Stimulated activated CD8-positive, alpha-beta memory T cell treated with anti-CD3 and anti-CD28 coated beads, Interleukin-15, amount 100 ng/mL, for 48 hours (primary cell): ENCODE measurements at regions not wholly inside any gene's neighbourhood (a gene's known extent, or its start where the extent isn't known, plus 50 kb on each side); places are given as distances from the start of the nearest gene placed in this dataset.

Source experiments
- DNase-seq, 2 donors: peaks; one replicate each; pipeline ENCODE4 v3.0.0-alpha.2; 2020; ENCODE audit warnings: low read depth in 2 of 2

DNA sequence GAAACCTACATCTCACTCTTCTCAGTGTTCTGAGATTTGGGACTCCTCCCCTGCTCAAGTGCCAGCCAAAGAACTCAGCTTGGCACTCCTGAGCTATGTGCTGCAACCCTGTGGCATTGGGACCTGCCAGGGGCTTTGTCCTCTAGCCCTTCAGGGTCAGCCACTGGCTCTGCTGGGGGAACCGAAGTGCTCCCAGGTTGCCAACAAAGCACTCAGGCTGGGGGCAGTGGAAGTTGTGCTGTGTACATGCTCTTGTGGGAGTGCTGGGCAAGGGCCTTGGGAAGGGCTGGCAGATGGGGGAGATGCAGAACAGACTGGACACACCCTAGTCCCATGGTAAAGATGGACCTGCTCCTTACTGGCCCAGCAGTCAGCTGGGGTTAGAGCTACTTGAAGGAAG lies 498.6 kb downstream of the CAAP1 start:
- no peak for DNase-seq

DNA sequence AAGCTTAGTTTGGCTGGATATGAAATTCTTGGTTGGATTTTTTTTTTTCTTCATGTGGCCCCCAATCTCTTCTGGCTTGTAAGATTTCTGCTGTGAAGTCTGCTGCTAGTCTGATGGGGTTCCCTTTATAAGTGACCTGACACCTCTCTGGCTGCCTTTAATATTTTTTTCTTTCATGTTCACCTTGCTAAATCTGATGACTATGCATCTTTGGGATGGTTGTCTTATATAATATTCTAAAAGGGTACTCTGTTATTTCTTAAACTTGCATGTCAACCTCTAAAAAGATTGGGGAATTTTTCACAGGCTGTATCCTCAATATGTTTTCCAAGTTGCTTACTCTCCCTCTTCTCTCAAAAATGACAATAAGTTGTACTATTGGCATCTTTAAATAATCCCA lies 500.0 kb downstream of the CAAP1 start:
- no peak for DNase-seq

GRCh38 chr9:26391036-26391435 lies 501.6 kb downstream of the CAAP1 start:
- no peak for DNase-seq

- DNase-seq = no peak
Measured at GRCh38 chr9:26375448-26375847, 517.2 kb downstream of the CAAP1 start.

GRCh38 chr9:26373616-26374015 lies 519.0 kb downstream of the CAAP1 start:
- no peak for DNase-seq

DNA sequence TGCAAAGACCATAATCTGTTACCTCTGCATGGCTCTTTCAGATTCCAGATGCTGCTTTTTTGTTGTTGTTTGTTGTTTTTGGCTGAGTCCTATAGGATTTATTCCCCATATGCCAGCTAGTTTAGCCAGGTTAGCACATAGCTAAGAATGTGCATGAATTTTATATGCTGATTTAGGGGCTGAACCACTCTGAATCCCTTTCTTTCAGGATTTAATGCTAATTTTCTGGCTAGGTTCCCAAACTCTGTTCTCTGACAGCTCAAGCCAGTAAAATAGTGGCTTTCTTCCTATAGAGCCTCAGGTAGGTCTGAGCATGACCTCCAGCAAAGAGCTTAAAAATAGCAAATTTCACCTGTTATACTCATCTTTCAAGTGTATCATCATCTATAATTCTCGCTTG lies 521.4 kb downstream of the CAAP1 start:
- no peak for DNase-seq

DNA sequence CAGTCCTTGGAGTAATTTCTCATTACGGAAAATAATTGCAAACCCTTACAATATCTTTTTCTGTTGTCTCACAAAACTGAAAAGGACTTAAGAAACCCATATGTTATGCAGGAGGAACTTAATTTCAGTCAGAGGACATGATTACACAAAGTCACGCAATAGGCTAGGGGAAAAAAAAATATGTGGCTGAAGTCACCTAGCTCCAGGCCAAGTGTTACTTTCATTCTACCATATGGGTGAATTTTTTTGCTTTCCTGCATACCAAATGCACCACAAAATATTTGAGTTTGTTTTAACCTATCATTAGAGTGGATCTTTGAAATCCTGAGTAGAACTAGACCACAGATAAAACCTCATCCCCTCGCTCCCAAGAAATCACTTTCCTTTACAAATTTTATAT lies 523.5 kb downstream of the CAAP1 start:
- no peak for DNase-seq

DNA sequence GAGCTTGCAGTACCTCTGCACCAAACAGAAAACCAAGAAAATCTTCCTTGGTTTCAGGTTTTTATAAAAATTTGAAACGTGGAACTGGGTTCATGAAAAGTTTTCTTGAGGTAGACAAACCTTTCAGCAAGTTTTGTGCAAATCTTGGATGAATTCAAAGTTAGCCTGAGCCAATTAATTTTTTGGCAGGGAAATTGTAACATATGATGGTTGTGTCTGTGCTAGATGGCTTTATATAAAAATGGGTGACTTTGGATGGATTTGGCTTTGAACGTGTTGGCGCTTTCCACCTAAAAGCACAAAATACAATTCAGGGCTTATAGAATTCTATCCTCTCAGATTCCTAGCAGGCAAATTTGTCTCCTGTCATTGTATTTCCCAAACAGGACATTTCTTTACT lies 524.4 kb downstream of the CAAP1 start:
- DNase-seq = no peak

GRCh38 chr9:26361010-26361409 lies 531.6 kb downstream of the CAAP1 start:
- no peak for DNase-seq

DNA sequence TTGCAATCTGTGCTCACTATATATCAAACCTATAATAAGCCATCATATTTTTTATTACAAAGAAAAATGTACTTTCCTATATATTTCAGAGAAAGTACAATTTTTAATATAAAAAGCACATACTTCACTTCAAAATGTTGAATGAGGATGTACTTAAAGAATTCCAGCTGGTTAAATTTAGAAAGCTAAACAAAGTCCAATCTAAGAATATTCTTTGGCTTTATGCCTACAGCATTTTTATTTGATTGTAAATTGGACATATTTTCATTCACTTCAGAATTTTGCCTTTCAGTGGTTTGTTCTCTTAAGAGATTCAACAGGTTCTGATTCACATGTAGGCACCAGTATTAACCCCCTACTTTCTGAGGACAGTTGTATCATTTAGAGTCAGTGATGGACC lies 533.8 kb downstream of the CAAP1 start:
- no peak for DNase-seq

DNA sequence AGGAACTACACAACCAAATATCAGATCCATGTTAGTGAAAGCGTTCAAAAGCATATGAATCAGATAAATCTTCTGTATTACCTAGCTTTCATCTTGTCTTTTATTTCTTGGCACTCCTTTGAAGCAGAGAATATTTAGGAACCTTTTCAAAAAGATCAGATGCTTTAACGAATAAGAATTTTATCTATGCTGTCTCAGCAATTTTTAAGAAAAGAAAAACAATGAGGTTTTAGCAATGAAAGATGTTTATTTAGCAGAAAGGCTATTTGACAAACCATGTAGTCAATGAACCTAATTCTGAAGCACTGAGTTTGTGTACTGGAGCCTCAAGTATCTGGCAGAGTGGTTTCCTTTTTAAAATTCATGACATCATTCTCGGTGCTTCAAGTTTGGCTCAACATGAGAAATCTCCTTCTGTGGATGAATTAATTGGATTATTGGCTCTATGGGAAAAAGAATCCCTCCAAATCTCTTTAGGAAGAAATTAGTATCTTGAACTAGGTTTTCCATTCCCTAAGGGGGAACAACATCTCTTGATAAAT lies 534.7 kb downstream of the CAAP1 start:
- no peak for DNase-seq

DNA sequence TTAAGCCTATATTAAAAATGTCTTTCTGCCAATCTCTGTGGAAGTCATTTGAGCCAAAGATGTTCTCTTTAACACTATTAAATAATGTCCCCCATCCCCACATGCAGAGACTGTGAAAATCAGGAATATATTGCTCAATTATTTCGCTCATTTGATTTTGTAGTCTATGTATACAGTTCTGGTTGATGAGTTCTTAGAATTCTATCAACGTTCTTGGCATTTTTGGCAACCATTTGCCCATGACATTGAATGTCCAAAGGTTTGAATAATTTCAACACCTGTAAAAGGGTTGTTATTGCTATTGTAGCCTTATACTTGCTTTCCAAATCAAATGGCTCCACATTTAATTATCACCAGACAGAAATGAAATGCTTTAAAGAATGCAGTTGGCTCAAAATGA lies 536.1 kb downstream of the CAAP1 start:
- DNase-seq = no peak

GRCh38 chr9:26346942-26347477 lies 545.6 kb downstream of the CAAP1 start:
- no peak for DNase-seq

DNA sequence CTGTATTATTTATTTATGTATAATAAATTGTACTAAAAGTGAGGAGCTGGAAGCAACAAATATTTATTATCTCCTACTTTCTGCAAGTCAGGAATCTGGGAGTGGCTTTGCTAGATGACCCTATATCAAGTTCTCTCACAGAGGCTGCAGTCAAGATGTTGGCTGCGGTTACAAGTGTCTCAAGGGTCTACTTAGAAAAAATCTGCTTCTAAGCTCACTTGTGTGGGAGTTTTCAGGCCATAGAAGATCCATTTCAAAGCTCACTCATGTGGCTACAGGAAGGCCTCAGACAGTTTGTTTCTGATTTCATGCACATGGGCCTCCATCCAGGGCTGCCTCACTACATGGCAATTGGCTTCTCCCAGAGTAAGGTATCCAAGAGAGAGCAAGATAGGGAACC lies 551.1 kb downstream of the CAAP1 start:
- DNase-seq = no peak

DNA sequence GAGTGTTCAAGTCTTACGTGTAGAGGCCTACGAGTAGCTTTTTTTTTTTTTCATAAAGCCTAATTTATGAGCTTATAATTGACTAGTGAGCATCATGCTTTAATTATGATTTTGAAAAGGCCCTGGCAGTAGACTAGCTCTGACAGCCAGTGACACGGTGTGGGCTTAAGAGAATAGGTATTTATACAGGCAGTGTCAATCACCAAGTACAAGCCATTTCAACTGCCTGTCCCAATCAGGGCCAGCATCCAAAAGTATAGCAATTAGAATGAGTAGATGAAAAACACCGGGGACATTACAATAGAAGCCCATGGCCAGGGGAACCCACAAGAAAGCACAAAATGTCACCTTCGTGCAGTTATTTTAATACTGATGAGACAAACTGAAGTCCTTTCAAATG lies 552.8 kb downstream of the CAAP1 start:
- DNase-seq = no peak

- no peak for DNase-seq
Measured at GRCh38 chr9:26335116-26335515, 557.5 kb downstream of the CAAP1 start.

DNA sequence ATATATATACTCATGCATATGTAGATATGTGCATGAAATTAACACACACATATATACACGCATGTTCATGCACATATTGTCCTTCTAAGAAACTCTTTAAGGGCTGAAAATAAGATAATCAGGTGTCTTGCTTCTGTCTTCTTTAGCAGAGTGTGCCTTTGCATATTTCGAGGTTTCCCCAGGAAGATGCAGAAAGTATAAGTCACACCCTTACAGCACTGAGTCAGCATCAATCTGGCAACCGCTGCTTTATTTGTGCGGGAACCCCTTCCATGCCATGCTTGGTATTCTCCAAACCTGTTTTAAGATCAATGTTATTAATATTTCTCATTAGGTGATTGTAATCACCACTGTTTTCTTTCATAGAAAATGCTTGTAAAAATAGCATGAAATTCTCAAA lies 557.9 kb downstream of the CAAP1 start:
- DNase-seq = no peak

- no peak for DNase-seq
Measured at GRCh38 chr9:26331223-26331622, 561.4 kb downstream of the CAAP1 start.

DNA sequence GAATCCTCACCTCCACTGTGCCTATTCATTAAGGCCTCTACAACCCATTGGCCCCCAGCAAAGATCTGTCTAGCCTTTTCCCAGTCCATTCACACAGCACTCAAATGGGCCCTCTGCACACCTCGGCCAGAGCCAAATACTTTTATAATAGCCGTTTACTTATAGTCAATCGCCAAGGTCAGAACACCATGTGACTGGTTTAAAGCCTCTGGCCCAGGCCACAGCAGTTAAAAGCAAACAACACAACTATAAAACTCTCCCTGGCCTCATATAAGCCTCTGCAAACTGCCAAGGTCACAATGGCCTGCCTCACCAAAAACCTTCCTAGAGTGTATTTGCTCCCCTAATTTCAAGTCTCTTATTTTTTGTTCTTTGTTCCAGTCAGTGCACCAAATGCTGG lies 562.6 kb downstream of the CAAP1 start:
- DNase-seq = no peak

- DNase-seq = no peak
Measured at GRCh38 chr9:26326563-26326962, 566.0 kb downstream of the CAAP1 start.

DNA sequence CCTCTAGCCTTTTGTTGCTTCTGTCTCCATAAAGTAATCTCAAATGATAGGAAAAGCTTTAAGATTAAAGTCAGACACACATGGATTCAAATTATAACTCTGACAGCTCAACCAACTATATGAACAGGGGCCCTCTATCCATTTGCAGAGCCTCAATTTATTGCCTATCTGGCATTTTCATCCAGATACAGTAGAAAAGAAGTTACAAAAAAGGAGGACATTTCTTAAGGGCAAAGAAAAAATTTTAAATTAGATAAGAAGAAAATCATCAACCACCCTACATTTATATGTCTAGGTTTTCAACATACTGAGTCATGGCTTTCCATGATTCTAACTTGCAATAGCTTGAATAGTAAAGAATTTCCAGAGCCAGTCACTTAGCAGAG lies 567.2 kb downstream of the CAAP1 start:
- DNase-seq = no peak

DNA sequence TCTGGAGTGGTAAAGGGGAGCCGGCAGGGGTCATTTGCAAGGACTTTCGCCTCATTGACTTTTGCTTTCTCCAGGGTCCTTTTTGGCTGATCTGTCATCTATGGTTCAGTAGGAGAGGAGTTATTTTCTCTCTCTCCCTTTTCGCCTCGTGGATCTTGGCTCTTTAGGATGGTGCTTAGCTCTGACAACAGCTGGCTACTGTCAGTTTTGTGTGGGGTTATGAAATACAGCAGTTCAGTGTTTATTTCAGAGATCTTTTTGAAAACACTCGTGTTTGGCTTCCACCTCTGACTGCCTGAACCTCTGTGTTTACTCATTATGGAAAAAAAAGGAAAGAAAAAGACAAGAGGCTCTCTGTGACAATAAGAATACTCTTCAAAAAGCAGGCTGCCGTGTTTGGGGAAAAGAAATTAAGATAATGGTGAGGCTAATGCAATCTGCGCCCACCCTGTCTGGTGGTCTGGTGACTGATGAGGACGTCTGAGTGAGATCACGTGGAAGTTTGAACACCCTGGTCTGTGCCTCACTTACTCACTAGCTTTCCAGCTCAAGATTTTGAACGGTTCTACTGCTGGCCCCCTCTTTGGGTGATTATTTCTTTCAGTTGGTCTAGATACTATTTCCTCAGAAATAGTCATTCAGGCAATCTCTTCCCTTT lies 567.7 kb downstream of the CAAP1 start:
- no peak for DNase-seq

DNA sequence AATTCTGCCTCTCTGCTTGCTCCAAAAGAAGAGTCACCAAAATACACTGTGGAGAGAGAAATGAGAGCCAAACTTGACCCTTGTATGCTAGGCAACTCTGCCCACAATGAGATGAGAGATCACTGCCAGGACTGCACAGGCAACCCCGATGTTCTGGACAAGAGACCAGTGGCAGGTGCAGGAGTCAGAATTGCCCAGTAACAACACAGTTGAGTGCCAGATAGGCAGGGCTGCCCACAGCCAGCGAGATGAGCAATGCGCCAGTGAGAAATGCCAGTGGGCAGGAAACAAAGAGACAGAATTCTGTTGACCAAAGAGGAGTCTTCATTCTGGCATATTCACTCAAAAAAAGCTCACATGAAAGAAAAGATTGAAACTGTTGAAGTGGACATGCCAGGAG lies 570.7 kb downstream of the CAAP1 start:
- DNase-seq = no peak

- DNase-seq = no peak
Measured at GRCh38 chr9:26319859-26320258, 572.7 kb downstream of the CAAP1 start.
